Renal cortex interstitium (tissue), 11 donors: ENCODE measurements at regions not wholly inside any gene's neighbourhood (a gene's known extent, or its start where the extent isn't known, plus 50 kb on each side); places are given as distances from the start of the nearest gene placed in this dataset.
"Not testable (repeated sequence)": the region's sequence is repeated elsewhere in the genome, so short reads cannot be mapped to it uniquely, and the experiment has no call there.

ENCODE experiments used
- DNase-seq, 11 donors: peaks; one replicate each; pipeline ENCODE4 v3.0.0-alpha.2; 2013; ENCODE audit warnings: low read depth in 9 of 11, low spot score in 4 of 11; ENCODE audit errors: extremely low read depth in 1 of 11

GRCh38 chr2:215889240-215889969 lies 123.9 kb downstream of the MREG start:
- not testable (repeated sequence) for DNase-seq

GRCh38 chr2:215888680-215889079 lies 124.7 kb downstream of the MREG start:
- DNase-seq: no peak

DNA sequence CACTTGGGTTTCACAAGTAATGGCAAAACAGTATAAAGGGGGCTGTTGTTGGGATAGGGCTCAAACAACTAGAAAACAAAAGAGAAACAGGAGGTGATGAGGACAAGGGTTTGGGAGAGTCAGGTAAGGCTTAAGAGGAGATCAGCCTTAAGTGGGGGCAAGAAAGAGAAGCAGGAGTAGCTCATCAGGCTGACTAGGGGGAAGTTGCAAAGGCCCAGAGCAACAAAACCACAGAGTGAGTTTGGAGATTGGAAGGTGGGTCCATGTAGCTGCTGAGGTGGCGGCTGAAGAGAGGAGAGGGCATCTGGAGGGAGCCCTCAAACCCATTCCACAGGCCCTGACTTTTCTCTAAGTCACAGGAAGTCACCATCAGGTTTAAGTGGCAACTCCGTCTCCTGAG lies 126.0 kb downstream of the MREG start:
- DNase-seq: no peak

DNA sequence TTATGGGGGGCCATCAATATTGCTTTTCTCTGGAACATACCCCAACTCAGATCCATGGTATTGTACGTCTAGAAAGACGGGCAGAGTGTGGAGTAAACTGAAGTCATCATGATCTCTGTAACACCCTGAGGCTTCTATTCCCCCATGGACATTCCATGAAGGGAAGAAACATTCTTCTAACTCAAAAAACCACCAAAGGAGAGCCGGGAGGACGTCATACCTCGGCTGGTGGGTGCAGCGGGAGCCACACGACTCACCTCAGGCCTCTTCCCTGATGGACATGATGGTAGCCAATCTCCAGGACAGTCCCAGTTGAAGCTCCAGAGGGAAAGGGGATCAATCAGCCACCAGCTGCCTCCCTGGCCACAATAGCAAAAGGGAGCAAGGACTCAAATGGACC lies 127.3 kb downstream of the MREG start:
- DNase-seq: no peak

GRCh38 chr2:215885536-215885935 lies 127.8 kb downstream of the MREG start:
- no peak for DNase-seq

DNA sequence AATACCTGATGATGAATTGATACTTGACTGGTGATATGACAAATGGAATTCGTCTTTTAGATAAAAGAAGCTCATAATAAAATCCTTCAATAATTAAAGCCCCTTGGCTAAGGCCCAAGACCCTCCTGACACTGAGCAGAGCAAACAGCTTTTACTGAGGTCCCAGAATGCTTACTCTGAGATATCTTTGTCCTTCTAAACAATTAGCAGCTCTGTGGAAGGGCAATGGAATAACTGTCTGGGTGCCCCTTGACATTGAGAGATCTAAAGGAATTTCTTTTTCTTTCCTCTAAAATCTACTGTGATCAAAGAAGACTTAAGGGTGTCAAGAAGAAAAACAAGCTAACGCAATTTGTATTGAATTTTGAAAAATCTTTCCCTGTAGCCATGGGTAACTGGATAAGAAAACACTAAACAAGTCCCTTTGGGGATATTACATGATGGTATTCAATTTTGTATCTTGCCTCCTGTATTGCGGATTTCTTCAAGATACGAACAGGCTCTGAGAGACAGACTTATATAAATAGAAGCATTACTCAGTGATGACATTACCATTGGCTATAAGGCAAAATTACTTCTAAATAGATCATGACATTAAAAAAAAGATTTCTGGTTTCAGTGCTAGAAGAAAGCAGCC lies 128.8 kb downstream of the MREG start:
- DNase-seq: no peak

DNA sequence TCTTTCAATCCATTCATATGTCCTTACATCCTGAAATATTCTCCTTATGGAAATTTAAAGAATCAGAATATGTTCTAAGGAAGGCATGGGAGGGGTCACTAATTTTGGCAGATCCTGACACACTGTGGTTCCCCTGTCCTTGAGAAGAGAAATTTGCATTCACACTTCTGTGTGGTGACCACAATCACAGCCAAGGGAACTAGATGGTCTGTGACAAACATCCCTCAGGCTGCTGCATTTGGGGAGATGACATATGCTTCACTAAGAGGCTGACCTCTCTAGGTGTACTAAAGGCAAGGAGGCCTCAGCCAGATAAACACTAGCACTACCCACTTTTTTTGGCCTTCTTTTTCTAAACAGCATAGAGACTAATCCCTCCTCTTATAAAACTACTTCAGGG lies 129.6 kb downstream of the MREG start:
- DNase-seq: no peak

GRCh38 chr2:215882689-215883088 lies 130.7 kb downstream of the MREG start:
- no peak for DNase-seq

DNA sequence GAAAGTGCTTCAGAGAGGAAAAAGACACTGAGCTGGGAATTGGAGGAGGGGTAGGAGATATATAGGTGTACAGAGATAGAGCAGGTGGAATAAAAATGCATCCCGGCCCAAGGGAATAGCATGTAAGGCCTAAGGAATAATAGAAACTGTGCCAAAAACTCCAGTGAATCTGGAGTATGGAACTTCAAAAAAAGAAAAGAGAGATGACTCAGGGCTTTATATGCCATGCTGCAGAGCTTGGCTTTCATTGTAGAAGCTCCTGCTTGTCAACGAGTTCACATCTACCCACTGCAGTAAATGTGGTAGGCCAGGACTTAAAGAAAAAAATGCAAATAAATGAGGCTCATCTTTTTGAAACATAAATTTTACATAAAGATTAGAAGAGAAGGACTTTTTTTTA lies 131.8 kb downstream of the MREG start:
- no peak for DNase-seq

GRCh38 chr2:215880970-215881369 lies 132.4 kb downstream of the MREG start:
- no peak for DNase-seq

GRCh38 chr2:215879977-215880940 lies 133.1 kb downstream of the MREG start:
- no peak for DNase-seq

DNA sequence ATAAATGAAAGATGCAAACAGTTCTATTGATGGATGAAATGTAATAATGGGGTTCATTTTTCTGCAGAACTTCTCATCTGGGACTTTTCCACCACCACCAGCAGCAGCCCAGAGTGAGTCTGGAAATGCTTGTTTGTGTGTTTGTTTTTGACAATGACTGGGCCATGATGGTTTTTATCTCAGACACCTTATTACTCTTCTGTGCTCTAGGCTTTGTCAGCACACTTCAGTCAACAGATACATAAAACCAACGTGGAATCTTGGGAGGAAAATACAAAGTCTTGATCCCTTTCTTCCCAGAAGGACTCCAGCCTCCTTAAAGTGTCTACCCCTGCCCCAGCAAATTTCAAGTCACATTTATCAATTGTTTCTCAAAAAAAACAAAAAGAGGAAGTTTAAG lies 134.0 kb downstream of the MREG start:
- no peak for DNase-seq

GRCh38 chr2:215878476-215879063 lies 134.8 kb downstream of the MREG start:
- no peak for DNase-seq

DNA sequence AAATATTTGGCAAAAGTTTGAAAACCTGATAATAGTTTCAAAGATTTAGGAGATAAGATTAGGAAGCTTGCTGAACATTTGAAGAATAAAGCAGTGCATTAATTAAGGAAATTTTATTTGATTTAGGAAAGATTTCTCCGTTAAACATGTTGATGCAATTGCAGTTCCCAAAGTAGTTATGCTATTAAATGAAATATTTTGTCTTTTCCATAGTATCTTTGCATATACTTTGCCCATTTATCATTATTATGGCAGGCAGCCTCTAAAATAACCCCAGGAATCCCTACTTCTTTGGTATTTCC lies 136.5 kb downstream of the MREG start:
- DNase-seq: no peak

GRCh38 chr2:215876139-215876936 lies 137.0 kb downstream of the MREG start:
- no peak for DNase-seq

DNA sequence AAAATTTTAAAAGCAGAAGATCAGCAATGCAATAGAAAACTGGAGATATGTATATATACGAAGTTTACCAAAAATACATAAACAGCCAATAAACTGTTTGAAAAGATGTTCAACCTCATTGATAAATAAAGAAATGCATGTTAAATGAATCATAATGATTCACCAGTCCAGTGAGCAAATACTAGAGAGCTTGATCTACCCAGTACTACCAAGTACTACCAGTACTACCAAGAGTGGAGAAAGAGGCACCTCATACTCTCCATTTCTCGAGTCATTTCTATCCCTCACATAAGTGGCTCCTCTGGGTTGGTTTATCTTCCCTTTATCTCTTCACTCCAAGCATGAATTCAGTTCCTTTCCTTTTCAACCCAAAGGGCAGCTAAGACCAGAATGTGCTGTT lies 138.9 kb downstream of the MREG start:
- DNase-seq: no peak

DNA sequence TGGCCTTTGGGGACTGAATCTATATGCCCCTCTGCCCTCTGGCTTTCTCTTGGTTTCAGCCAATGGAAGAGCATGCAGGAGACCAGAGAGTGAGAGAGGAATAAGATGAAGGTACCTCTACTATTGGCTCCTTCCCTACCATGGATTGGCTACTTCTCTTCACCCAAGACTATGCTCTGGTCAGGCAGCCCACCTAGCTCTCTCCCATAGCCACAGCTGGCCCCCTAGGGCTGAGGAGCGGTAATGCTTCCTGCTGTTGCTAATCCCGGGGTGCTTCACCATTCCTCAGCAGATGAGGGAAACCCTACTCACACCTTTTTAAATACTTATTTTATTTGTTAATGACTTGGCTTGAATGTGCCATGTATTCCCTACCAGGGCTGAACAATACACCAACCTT lies 142.4 kb downstream of the MREG start:
- no peak for DNase-seq

GRCh38 chr2:215870088-215870490 lies 143.3 kb downstream of the MREG start:
- DNase-seq: no peak
